ENCODE measurements at regions not wholly inside any gene's neighbourhood (a gene's known extent, or its start where the extent isn't known, plus 50 kb on each side); places are given as distances from the start of the nearest gene placed in this dataset.
"Not testable (repeated sequence)": the region's sequence is repeated elsewhere in the genome, so short reads cannot be mapped to it uniquely, and the experiment has no call there.

DNA sequence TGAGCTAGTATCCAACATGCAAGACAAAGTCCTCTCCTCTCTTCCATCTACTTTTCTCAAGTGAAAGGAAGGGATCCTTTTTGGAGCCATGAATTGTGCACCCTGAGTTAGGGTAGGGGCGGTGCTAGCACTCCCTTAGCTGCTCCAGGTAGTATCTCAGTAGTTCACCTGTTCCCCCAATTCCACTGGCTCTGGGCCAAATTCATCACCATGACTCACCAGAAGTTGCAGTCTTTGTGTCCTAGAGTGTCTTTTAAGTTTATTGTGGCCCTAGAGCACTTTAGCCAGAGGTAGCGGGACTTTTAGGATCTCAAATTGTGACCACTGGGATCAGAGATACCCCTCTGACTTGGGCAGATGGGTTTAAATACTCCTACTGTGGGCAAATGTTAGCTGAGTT is 398.6 kb upstream of the ANO5 start:
- H3K27me3 ChIP-seq (ENCODE audit: low read depth, low read length) = no peaks in the 10 kb centered on the region
- H3K4me1 ChIP-seq (ENCODE audit: control insufficient read depth in 1 of 2, insufficient read depth in 2 of 2, low read length in 2 of 2) = no peaks in the 10 kb centered on the region
- H3K27ac ChIP-seq (ENCODE audit: low read length) = no peak overlapping the region
- no peak overlapping the region for H3K4me3 ChIP-seq (ENCODE audit: low read depth in 1 of 2, low read length in 2 of 2)
- H3K36me3 ChIP-seq (ENCODE audit: control insufficient read depth in 1 of 2, insufficient read depth in 2 of 2, low read length in 2 of 2) = no peaks in the 10 kb centered on the region
- H3K9me3 ChIP-seq (ENCODE audit: control insufficient read depth in 1 of 2, low read length in 2 of 2) = no peaks in the 10 kb centered on the region

GRCh38 chr11:21798216-21798615 is 394.7 kb upstream of the ANO5 start:
- Histone ChIP-seq H3K27ac (ENCODE audit: low read length) (no peak overlapping the region), H3K4me3 (ENCODE audit: low read depth in 1 of 2, low read length in 2 of 2) (no peak overlapping the region), H3K27me3 (ENCODE audit: low read depth, low read length) (no peaks in the 10 kb centered on the region), H3K4me1 (ENCODE audit: control insufficient read depth in 1 of 2, insufficient read depth in 2 of 2, low read length in 2 of 2) (no peaks in the 10 kb centered on the region), H3K36me3 (ENCODE audit: control insufficient read depth in 1 of 2, insufficient read depth in 2 of 2, low read length in 2 of 2) (no peaks in the 10 kb centered on the region), H3K9me3 (ENCODE audit: control insufficient read depth in 1 of 2, low read length in 2 of 2) (no peaks in the 10 kb centered on the region)

DNA sequence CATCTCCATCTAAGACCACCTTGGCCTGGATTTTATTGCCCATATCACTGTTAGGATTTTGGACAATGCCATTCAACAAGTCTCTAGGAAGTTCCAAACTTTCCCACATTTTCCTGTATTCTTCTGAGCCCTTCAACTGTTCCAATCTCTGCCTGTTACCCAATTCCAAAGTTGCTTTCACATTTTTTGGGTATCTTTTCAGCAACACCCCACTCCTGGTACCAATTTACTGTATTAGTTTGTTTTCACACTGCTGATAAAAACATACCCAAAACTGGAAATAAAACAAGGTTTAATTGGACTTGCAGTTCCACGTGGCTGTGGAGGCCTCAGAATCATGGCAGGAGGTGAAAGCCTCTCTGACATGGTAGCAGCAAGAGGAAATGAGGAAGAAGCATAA is 388.4 kb upstream of the ANO5 start:
- peaks cover 0 to 10% of the 10 kb centered on the region in 2 donors for H3K9me3 ChIP-seq (ENCODE audit: control insufficient read depth in 1 of 2, low read length in 2 of 2)
- H3K4me1 ChIP-seq (ENCODE audit: control insufficient read depth in 1 of 2, insufficient read depth in 2 of 2, low read length in 2 of 2); H3K27ac ChIP-seq (ENCODE audit: low read length); H3K36me3 ChIP-seq (ENCODE audit: control insufficient read depth in 1 of 2, insufficient read depth in 2 of 2, low read length in 2 of 2); H3K27me3 ChIP-seq (ENCODE audit: low read depth, low read length); H3K4me3 ChIP-seq (ENCODE audit: low read depth in 1 of 2, low read length in 2 of 2): not testable (repeated sequence)

DNA sequence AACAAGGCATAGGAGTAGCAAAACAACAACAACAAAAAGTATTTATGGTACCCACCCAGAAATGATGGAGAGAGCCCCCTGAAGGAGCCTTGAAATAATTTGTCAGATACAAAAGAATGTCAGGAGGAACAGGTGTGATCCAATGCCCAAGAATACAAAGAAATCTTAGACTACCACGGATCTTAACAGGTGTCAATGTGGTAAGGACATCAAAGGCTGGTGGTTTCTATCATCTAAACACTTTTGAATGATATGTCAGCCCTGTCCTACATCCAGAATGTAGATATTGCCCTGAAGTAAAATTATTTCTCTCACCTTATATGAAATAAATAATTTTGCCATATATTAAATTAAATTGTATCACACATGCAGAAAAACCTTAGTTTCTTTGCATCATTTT is 386.4 kb upstream of the ANO5 start:
- Histone ChIP-seq H3K27ac (ENCODE audit: low read length) (no peak overlapping the region), H3K9me3 (ENCODE audit: control insufficient read depth in 1 of 2, low read length in 2 of 2) (peaks cover 0 to 10% of the 10 kb centered on the region in 2 donors), H3K36me3 (ENCODE audit: control insufficient read depth in 1 of 2, insufficient read depth in 2 of 2, low read length in 2 of 2) (no peaks in the 10 kb centered on the region), H3K27me3 (ENCODE audit: low read depth, low read length) (no peaks in the 10 kb centered on the region), H3K4me1 (ENCODE audit: control insufficient read depth in 1 of 2, insufficient read depth in 2 of 2, low read length in 2 of 2) (no peaks in the 10 kb centered on the region), H3K4me3 (ENCODE audit: low read depth in 1 of 2, low read length in 2 of 2) (no peak overlapping the region)

- Histone ChIP-seq H3K36me3 (ENCODE audit: control insufficient read depth in 1 of 2, insufficient read depth in 2 of 2, low read length in 2 of 2) (no peaks in the 10 kb centered on the region), H3K27me3 (ENCODE audit: low read depth, low read length) (no peaks in the 10 kb centered on the region), H3K4me1 (ENCODE audit: control insufficient read depth in 1 of 2, insufficient read depth in 2 of 2, low read length in 2 of 2) (no peaks in the 10 kb centered on the region), H3K9me3 (ENCODE audit: control insufficient read depth in 1 of 2, low read length in 2 of 2) (peaks cover 0 to 10% of the 10 kb centered on the region in 2 donors), H3K27ac (ENCODE audit: low read length) (no peak overlapping the region), H3K4me3 (ENCODE audit: low read depth in 1 of 2, low read length in 2 of 2) (no peak overlapping the region)
Measured at GRCh38 chr11:21806947-21807346, 385.9 kb upstream of the ANO5 start.

DNA sequence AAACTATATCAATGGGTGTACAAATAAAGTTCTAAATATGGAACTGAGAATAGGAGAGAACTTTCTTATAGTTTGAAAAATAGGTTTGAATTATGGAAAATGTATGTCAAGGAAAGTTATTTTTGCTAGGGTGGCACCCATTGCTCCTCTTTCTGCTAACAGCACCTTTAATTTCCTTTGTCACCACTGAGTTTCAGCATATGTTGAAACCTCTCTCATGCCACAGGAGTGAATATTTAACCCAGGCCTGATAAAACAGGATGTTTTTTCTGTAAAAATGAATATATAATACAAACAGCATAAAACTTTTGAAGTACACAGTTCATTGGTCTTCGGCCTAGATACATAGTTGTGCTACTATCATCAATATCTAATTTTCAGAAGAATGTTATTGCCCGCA is 385.5 kb upstream of the ANO5 start:
- Histone ChIP-seq H3K36me3 (ENCODE audit: control insufficient read depth in 1 of 2, insufficient read depth in 2 of 2, low read length in 2 of 2) (no peaks in the 10 kb centered on the region), H3K27ac (ENCODE audit: low read length) (no peak overlapping the region), H3K4me3 (ENCODE audit: low read depth in 1 of 2, low read length in 2 of 2) (no peak overlapping the region), H3K4me1 (ENCODE audit: control insufficient read depth in 1 of 2, insufficient read depth in 2 of 2, low read length in 2 of 2) (no peaks in the 10 kb centered on the region), H3K9me3 (ENCODE audit: control insufficient read depth in 1 of 2, low read length in 2 of 2) (peaks cover 0 to 10% of the 10 kb centered on the region in 2 donors), H3K27me3 (ENCODE audit: low read depth, low read length) (no peaks in the 10 kb centered on the region)

DNA sequence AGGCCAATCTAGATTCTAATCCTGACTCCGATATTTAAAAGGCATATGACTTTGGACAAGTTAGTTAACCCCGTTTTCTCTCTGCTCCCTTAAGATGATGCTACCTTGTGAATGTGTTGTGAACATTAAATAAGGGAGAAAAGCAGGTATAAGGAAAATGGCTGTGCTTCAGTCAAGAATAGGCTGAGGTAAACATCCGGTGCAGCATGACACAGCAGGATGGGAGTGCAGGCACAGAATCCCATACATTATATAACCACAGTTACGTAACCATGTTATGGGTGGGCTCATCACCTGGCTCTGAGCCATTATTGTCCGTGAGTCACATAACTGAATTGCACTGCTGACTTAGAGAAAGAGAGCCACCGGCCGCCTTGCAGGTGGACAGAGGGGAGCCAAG is 382.2 kb upstream of the ANO5 start:
- no peak overlapping the region for H3K4me3 ChIP-seq (ENCODE audit: low read depth in 1 of 2, low read length in 2 of 2)
- H3K9me3 ChIP-seq (ENCODE audit: control insufficient read depth in 1 of 2, low read length in 2 of 2) = no peaks in the 10 kb centered on the region
- H3K27ac ChIP-seq (ENCODE audit: low read length) = no peak overlapping the region
- no peaks in the 10 kb centered on the region for H3K27me3 ChIP-seq (ENCODE audit: low read depth, low read length)
- no peaks in the 10 kb centered on the region for H3K4me1 ChIP-seq (ENCODE audit: control insufficient read depth in 1 of 2, insufficient read depth in 2 of 2, low read length in 2 of 2)
- no peaks in the 10 kb centered on the region for H3K36me3 ChIP-seq (ENCODE audit: control insufficient read depth in 1 of 2, insufficient read depth in 2 of 2, low read length in 2 of 2)

DNA sequence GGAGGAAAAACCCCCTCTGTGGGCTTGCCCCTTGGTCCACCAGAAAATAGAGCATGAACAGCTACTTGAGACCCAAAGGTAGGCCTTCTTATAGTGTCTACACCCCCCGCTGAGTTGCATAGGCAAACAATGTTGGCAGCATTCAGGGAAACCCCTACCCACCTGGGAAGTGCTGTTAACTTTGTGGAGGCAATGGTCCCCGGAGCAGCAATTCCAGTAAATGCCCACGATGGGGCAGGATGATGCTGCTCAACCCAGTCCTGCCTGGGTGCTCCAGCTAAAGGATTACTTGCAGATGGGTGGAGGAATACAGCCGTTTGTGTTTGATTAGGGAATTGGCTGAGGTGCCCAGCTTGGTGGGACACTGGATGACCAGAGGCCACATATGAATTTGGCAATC is 381.3 kb upstream of the ANO5 start:
- no peaks in the 10 kb centered on the region for H3K4me1 ChIP-seq (ENCODE audit: control insufficient read depth in 1 of 2, insufficient read depth in 2 of 2, low read length in 2 of 2)
- no peak overlapping the region for H3K27ac ChIP-seq (ENCODE audit: low read length)
- no peaks in the 10 kb centered on the region for H3K27me3 ChIP-seq (ENCODE audit: low read depth, low read length)
- no peaks in the 10 kb centered on the region for H3K36me3 ChIP-seq (ENCODE audit: control insufficient read depth in 1 of 2, insufficient read depth in 2 of 2, low read length in 2 of 2)
- no peaks in the 10 kb centered on the region for H3K9me3 ChIP-seq (ENCODE audit: control insufficient read depth in 1 of 2, low read length in 2 of 2)
- no peak overlapping the region for H3K4me3 ChIP-seq (ENCODE audit: low read depth in 1 of 2, low read length in 2 of 2)

DNA sequence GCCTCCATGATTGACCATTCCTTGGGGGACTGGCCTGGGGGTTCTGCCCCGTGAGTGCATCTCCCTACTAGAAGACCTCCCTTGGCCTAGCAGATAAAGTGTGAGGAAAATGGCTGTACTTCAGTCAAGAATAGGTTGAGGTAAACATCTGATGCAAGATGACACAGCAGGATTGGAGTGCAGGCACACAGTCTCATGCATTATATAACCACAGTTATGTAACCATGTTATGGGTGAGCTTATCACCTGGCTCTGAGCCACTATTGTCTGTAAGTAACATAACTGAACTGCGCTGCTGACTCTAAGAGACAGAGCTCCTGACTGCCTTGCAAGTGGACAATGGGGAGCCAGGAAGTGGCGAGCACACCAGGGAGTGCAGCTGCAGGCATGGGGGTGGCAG is 378.7 kb upstream of the ANO5 start:
- H3K27me3 ChIP-seq (ENCODE audit: low read depth, low read length) = no peaks in the 10 kb centered on the region
- H3K36me3 ChIP-seq (ENCODE audit: control insufficient read depth in 1 of 2, insufficient read depth in 2 of 2, low read length in 2 of 2) = no peaks in the 10 kb centered on the region
- no peaks in the 10 kb centered on the region for H3K9me3 ChIP-seq (ENCODE audit: control insufficient read depth in 1 of 2, low read length in 2 of 2)
- no peak overlapping the region for H3K27ac ChIP-seq (ENCODE audit: low read length)
- H3K4me1 ChIP-seq (ENCODE audit: control insufficient read depth in 1 of 2, insufficient read depth in 2 of 2, low read length in 2 of 2) = no peaks in the 10 kb centered on the region
- H3K4me3 ChIP-seq (ENCODE audit: low read depth in 1 of 2, low read length in 2 of 2) = no peak overlapping the region

GRCh38 chr11:21817696-21818095 is 375.2 kb upstream of the ANO5 start:
- H3K27me3 ChIP-seq (ENCODE audit: low read depth, low read length) = no peaks in the 10 kb centered on the region
- no peaks in the 10 kb centered on the region for H3K4me1 ChIP-seq (ENCODE audit: control insufficient read depth in 1 of 2, insufficient read depth in 2 of 2, low read length in 2 of 2)
- H3K27ac ChIP-seq (ENCODE audit: low read length) = no peak overlapping the region
- H3K36me3 ChIP-seq (ENCODE audit: control insufficient read depth in 1 of 2, insufficient read depth in 2 of 2, low read length in 2 of 2) = no peaks in the 10 kb centered on the region
- H3K4me3 ChIP-seq (ENCODE audit: low read depth in 1 of 2, low read length in 2 of 2) = no peak overlapping the region
- H3K9me3 ChIP-seq (ENCODE audit: control insufficient read depth in 1 of 2, low read length in 2 of 2) = no peaks in the 10 kb centered on the region

GRCh38 chr11:21820176-21820575 is 372.7 kb upstream of the ANO5 start:
- Histone ChIP-seq H3K9me3 (ENCODE audit: control insufficient read depth in 1 of 2, low read length in 2 of 2) (no peaks in the 10 kb centered on the region), H3K27me3 (ENCODE audit: low read depth, low read length) (no peaks in the 10 kb centered on the region), H3K4me3 (ENCODE audit: low read depth in 1 of 2, low read length in 2 of 2) (no peak overlapping the region)

DNA sequence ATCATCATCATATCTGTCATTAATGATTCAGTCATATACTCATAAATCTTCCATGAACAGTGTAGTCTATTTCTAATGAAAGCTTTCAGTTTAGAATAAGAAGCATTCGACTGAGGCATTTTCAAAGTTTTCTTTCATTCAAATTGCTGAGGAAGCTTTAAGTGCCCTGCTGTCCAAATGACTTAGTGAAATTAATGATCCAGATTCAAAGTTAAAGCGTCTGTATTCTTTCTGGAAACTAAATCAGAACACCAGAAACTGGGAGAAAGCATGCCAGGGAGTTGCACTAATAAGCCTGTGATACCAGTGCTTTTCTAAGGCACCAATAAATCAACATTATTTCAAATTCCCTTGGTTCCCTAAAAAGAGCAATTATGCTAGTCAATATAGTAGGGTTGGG is 367.8 kb upstream of the ANO5 start:
- Histone ChIP-seq H3K27me3 (ENCODE audit: low read depth, low read length) (no peaks in the 10 kb centered on the region), H3K9me3 (ENCODE audit: control insufficient read depth in 1 of 2, low read length in 2 of 2) (no peaks in the 10 kb centered on the region), H3K4me1 (ENCODE audit: control insufficient read depth in 1 of 2, insufficient read depth in 2 of 2, low read length in 2 of 2) (no peaks in the 10 kb centered on the region), H3K36me3 (ENCODE audit: control insufficient read depth in 1 of 2, insufficient read depth in 2 of 2, low read length in 2 of 2) (no peaks in the 10 kb centered on the region), H3K27ac (ENCODE audit: low read length) (no peak overlapping the region), H3K4me3 (ENCODE audit: low read depth in 1 of 2, low read length in 2 of 2) (no peak overlapping the region)

More at GRCh38 chr11:21820176-21820575, 372.7 kb upstream of the ANO5 start:
- Histone ChIP-seq H3K4me1 (ENCODE audit: control insufficient read depth in 1 of 2, insufficient read depth in 2 of 2, low read length in 2 of 2) (no peaks in the 10 kb centered on the region), H3K36me3 (ENCODE audit: control insufficient read depth in 1 of 2, insufficient read depth in 2 of 2, low read length in 2 of 2) (no peaks in the 10 kb centered on the region), H3K27ac (ENCODE audit: low read length) (no peak overlapping the region)

All from muscle layer of duodenum (tissue), 2 donors.